GM18511 (cell line): ENCODE measurements at regions not wholly inside any gene's neighbourhood (a gene's known extent, or its start where the extent isn't known, plus 50 kb on each side); places are given as distances from the start of the nearest gene placed in this dataset.
"Not testable (repeated sequence)": the region's sequence is repeated elsewhere in the genome, so short reads cannot be mapped to it uniquely, and the experiment has no call there.

Experiments used
- ATAC-seq: cut with Tn5 transposase; IDR thresholded peaks from one replicate; pipeline ENCODE4 v1.9.1; 2021; ENCODE audit warnings: mild to moderate bottlenecking, moderate library complexity; ENCODE audit not compliant: unreplicated experiment

DNA sequence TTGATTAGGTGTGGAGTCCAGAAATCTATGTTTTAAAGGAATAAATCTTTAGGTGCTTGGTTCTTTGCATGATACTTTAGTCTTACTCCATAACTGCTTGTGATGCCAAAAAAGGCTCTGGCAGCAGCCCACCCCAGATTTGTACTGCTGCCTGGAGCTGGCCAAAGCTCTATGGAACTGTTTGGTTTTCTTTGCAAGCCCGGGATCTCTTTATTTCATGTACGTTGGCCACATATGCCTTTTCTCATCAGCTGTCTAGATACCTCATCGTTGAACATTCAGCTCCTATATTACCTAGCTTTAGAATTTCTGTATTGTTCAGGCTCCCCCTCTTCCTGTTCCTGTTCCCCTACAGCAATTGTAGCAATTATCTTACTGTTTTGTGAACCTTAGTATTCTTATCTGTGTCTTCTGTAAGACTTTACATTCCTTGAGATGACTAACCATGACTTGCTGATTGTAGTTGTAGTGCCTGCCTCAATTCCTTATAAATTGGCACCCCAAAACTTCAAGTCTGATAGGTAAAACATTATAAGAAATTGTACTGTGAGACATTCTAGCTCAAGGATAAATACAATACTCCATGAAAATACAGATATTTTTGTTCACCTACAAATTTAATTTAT is 199.4 kb upstream of the GPRIN3 start:
- no peak for ATAC-seq

DNA sequence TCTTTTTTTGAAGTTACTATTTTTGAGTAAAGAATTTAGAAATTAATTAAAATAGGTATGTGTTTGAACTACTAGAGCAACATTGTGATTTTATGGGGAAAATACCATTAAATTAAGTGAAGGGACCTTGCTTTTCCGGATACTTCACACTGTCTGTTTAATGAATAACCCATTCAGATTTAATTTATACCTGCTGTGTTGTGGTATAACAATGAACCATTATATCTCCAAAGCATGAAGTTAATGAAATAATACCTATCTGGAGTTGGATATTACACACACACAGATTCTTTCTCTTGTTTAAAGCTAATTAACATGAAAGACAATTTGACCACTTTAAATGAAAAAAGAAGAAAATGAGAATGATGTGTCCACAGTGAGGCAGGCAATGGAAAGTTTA is 195.0 kb upstream of the GPRIN3 start:
- no peak for ATAC-seq

DNA sequence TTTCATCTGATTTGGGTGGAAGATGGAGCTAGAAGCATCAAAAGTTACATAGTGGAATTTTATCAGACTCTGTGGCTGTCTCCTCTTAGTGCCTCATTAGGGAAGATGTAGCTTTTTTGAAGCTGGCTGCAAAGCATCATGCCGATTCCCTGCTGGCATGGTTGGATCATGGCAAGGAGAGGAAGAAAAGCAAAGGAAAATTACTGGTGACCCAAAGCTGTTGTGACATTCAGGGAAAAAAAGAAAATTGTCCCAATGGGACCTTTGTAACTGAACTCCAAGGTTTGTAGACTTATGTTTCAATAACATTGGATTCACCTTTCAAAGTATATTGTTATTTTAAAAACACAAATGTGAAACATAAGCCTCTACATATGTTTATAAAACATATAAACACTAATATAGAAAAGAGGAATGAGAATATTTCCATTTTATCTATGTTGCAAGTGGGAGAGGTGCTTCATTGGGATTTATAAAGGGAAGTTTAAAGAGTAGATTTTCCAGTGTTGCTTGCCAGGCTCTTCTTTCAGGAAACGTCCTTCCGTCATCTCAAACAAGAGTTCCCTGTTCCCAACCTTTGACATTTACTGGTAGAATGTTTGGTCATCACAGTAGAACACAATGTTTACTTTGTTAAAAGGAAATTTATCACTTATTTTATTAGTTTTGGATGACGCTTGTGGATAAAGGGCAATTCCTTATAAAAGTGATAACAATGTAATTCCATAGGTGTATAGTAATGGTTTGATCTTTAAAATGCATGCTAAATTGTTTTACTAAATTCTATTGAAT is 190.1 kb upstream of the GPRIN3 start:
- ATAC-seq: no peak

DNA sequence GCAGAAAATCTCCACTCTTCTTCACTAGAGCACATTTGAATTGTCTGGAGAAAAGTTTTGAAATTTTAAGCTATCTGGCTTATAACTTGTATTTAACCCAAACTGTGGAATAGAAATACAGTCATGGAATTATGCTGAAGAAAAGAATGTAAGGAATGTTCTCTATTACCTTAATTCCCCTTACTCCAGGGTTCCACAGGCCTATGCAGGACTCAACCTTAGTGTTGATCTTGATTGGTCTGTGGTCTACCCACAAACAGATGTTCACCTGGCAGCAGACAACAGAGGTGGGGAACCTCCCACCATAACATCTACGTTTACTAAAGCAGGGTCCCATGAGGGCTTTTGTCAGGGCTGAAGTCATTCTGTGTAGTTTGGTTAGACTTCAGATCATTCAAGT is 189.3 kb upstream of the GPRIN3 start:
- ATAC-seq: no peak

DNA sequence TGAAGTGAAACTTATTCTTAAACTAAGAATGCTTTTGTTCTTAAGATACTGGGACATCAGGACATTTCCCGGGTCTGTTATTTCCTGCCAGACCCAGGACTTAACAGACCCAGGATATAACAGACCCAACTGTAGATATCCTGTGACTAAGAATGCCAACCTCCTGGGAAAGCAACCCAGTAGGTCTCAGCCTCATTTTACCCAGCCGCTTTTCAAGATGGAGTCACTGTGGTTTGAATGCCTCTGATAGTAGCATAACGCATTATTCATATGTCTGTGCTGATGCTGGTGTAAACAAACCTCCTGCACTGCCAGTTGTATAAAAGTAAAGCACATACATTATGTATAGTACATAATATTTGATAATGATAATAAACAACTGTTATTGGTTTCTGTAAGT is 185.8 kb upstream of the GPRIN3 start:
- ATAC-seq: no peak

DNA sequence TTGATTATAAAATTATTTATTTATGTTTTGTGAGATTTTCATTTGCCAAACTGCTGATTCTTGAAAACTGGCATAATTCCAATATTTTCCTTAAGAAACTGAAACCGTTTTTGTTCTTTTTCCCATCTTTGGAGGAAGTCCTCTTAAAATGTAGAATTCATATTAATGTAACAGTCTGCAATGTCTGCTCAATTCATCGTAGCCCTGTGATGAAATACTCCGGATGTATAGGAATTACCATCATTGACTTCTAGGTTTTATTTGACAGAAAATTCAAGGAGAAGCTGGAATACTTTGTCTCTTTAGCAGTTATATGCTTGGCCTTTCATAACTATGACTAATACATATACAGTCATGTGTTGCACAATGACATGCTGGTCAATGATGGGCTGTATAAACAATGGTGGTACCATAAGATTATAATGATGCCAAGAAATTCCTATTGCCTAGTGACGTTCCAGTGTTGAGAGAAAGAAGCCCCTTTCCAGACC is 185.0 kb upstream of the GPRIN3 start:
- ATAC-seq: no peak

DNA sequence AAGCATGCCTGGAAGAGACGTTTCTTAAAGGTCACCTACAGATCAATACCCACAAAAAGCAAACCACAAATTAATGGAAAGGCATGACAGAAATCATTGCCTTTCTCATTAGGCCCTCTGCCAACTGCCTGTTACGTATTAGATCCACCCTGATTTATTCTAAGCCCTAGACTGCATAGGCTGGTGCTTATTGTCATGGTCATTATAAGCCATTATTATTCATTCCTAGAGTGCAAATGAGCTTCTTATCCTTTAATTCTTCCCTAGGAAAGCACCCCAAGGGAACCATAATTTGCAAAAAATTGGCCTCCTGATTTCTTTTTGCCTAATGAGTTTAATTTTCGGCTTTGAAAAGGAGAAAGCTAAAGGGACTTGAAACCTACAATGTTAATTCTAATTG is 184.2 kb upstream of the GPRIN3 start:
- ATAC-seq: no peak

DNA sequence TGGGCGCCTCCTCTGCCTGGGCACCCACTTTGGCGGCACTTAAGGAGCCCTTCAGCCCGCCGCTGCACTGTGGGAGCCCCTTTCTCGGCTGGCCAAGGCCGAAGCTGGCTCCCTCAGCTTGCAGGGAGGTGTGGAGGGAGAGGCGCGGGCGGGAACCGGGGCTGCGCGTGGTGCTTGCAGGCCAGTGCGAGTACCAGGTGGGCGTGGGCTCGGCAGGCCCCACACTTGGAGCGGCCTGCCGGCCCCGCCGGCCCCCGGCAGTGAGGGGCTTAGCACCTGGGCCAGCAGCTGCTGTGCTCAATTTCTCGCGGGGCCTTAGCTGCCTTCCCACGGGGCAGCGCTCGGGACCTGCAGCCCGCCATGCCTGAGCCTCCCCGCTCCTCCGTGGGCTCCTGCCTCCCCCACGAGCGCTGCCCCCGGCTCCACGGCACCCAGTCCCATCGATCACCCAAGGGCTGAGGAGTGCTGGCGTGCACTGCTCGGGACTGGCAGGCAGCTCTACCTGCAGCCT is 182.4 kb upstream of the GPRIN3 start:
- not testable (repeated sequence) for ATAC-seq

DNA sequence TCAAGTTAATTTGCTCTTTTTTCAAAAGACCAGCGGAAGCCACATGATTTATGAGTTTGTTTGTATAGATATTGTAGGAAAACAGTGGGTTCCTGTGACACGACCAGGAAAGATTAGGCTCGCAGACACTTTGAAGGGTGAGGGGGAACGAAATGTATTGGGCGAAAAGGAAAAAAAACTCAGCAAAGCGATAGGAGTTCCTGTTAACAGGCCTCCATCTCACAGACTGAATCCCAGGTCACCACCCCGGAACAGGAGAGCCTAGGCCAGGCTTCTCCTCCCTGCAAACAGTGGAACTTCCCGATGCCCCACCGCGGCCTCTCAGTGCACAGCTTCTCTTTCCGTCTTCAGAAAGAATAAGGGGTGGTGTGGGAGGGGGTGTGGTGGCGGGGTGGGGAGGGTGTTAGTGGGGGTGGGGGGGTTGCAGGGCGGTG is 181.8 kb upstream of the GPRIN3 start:
- no peak for ATAC-seq

DNA sequence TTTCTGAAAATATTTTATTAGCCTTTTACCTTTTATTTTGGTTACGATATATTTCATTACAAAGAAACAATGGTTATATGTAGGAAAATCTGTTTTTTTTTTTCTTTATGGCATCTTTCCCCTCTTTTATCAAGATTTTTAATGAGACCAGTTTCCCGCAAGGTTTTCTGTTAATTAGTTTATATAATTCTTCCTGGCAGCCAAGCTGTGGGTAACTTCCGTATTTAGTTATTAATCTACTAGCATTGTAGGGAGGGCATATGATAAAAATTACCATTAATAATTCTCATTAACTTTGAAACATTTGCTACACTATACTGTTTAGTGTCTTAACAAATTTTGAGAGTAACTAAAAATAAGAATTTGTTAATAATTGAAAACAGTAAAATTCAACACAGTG is 181.1 kb upstream of the GPRIN3 start:
- ATAC-seq: no peak

DNA sequence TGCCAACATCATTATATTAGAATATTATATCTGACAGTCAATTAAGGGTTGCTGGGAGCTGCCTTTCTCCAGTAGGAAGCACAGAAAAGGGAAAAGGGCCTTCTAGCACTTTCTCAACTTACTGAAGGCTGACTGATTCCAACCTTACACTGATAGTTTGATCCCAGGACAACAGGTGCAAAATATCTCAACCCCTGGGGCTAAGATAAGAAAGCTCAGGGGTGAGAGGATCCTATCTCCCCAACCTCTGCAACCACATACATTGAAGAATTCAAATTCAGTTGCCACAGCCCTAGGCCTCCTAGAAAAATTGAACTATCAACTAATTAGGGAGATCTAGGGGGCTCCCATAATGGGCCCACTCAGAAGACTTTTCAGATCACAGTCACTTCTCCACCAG is 179.1 kb upstream of the GPRIN3 start:
- no peak for ATAC-seq

DNA sequence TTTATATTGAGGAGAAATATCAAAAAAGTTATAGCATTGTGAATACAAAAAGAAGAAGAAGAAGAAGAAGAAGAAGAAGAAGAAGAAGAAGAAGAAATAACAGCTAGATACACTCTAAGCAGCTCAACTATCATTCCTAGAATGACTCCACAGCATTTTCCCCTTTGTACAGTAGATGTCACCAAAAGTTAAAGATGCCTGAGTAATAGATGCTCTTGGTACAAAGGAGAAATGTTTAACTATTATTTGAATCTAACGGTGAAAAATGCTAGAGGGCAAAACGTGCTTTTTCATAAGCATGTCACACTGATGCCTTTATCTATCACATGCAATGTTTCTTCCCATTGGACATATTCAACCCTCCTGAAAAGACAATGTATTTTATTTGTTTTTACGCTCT is 178.4 kb upstream of the GPRIN3 start:
- ATAC-seq: peak; percentile 54

DNA sequence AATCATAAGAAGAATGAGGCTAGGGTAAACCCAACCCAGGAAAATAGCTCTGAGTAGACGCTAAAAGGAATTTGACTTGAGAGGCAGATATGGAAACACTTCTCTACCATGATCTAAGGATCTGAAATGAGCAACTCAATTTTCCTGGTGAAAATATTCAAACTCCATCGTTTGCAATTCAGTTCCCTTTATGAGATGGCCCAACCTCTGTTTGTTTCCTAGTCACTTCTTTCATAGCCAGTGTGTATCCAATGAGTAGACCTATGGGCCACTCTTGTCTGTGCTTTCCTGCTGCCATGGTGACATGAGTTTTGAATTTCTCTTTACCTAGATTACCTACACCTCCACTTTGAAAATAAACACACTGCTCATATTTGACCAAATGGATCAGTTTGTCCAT is 176.2 kb upstream of the GPRIN3 start:
- ATAC-seq: no peak

DNA sequence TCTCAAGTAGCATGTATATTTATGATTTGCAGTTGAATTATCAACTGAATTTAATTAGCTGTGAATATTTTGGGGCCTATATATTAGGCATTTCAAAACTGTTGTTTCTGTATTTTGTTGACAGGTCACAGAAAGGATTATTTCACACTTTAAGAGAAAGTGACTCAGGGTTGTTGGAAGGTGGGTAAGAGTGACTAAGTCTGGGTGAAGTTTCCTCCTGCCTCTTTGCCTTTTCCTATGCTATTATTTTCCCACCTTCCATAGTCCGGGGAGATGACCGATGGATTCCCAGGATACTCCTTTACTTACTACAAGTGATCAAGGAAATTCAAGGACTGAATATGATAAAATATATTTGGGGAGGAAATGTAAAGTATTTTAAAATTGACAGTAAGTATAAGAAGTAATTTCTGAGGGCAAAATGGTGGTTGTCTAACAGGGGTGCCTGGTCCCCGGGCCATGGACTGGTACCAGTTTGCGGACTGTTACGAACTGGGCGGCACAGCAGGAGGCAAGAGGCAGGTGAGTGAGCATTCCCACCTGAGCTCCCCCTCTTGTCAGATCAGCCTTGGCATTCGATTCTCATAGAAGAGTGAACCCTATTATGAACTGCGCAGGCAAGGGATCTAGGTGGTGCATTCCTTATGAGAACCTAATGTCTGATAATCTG is 175.5 kb upstream of the GPRIN3 start:
- ATAC-seq: no peak

DNA sequence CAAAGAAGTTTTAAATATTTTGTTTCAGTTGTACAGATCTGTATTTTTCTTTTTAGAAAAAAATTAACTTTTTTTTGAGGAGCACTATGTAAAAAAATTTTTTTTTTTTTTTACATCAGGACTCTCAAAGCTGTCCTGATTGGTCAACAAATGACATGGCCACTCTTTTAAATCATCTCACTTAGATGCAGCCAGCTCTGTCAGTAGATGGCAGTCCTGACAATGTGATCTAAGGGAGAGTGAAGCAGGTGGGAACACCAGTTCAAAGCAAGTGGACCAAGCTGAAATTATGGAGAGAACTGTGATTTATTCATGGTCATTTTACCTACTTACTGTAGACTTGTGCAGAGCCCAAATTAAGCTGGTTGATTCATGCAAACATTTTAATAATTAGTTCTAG is 174.7 kb upstream of the GPRIN3 start:
- peak; percentile 87 for ATAC-seq

DNA sequence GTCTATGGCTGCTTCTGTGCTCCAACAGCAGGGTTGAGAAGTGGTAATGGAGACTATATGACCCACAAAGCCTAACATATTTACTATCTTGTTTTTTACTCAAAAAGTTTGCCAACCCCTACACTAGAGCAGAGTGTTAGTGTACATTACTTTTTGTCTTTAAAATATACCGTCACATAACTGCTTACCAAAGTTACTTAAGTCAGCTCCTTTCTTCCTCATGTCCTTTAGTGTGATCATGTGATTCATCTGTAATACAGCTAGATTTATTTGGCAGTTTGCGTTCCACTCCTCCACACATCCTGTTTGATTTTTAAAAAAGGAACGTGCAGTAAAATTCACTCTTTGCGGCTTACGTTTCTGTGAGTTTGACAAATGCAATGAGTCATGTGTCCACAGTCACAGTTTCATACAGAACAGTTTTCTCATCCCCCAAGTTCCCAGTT is 162.4 kb upstream of the GPRIN3 start:
- ATAC-seq: peak; percentile 95

DNA sequence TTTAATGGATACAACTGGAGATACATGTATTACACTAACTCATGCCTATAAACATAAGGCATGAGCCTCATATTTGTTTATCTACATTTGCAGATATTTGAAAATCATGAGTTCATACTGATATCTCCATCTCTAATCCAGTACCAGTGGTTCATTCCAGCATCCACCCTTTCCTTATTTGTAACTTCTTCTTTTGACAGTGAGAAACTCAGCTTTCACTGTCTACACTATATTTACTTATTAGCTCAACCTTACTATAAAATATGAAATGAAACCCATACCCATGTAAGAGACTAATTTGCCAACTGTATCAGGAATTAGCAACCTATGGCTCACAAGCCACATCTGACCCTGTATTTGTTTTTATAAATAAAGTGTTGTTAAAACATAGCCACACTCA is 161.9 kb upstream of the GPRIN3 start:
- ATAC-seq: peak; percentile 17

DNA sequence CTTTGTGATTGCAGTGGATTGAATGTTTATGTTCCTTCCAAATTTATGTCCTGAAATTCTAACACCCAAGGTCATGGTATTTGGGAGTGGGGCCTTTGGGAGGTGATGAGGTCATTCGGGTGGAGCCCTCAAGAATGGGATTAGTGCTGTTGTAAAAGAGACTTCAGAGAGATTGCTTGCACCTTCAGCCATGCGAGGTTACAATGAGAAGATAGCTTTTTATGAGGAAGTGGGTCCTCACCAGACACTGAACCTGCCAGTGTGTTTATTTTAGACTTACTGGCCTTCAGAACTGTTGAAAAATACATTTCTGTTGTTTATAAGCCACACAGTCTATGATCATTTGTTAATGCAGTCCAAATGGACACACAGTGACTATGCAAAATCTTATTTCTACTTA is 161.0 kb upstream of the GPRIN3 start:
- no peak for ATAC-seq

DNA sequence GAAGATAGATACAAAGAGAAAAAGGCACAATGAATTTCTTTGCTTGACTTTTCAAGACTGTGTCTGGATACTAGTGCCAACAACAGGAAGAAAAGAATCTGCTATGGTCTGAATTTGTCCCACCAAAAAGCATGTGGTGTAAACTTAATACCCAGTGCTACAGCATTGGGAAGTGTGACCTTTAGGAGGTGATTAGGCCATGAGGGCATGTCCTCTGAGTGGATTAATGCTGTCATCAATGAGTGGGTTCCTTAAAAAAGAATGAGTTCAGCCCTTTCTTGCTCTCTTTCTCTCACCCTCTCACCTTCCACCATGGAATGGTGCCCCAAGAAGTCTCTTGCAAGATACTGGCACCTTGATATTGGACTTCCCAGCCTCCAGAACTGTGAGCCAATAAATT is 155.7 kb upstream of the GPRIN3 start:
- ATAC-seq: no peak

DNA sequence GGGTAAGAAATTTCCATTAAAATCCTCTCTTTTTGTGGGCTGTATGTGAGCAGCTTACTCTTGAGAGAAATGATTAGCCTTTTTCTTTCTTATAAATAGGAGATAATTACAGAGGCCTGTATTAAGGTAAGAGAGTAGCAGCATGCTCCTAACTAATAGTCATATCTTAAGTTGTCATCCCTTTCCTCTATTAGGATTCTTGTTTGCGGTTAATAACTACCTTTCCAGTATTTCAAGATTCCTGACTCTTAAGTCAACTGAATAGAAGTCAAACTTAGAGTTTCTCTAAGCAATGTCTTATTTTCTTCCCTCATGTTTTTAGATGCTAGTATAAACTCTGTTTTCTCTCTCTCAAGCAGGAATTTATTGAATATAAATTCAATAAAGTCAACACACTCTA is 139.9 kb upstream of the GPRIN3 start:
- ATAC-seq: no peak

DNA sequence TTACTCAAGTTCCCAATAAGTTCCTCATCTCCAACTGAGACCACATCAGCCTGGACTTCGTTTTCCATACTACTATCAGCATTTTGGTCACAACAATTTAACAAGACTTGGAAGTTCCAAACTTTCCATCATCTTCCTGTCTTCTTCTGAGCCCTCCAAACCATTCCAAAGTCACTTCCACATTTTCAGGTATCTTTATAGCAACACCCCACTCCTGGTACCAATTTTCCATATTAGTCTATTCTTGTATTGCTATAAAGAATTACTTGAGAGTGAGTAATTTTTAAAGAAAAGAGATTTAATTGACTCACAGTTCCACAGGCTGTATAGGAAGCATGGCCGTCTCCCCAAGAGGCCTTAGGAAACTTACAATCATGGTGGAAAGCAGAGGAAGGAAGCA is 138.6 kb upstream of the GPRIN3 start:
- ATAC-seq: no peak

DNA sequence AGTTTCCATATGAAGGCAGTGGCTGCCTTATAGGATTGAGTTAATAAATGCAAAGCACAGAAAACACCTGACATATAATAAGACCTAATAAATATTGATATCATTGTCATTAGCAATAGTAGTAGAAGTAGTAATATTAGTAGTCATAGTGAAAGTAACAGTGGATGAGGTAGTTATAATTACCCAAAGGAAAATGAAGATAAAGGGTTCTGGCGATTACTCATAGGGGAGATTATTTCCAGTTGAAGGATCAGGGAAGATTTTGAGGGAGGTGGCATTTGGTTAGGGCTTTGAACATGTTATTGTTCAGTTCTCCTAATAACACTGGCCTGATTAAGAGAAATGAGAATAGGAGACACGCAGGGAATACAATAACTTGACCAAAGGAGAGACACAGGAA is 131.9 kb upstream of the GPRIN3 start:
- no peak for ATAC-seq
